GM13977 (cell line): ENCODE measurements at regions not wholly inside any gene's neighbourhood (a gene's known extent, or its start where the extent isn't known, plus 50 kb on each side); places are given as distances from the start of the nearest gene placed in this dataset.
A peak's percentile ranks its signal among the peaks of the same experiment; 100 is the strongest.

ENCODE experiments used
- DNase-seq: peaks from one replicate; pipeline ENCODE4 v3.0.0; 2012; ENCODE audit warnings: low spot score
- in situ Hi-C: fragments of 300-500 bp; cut with MboI; formaldehyde crosslinking; loops from one replicate; pipeline ENCODE4 v1.12.0; 2022; ENCODE audit warnings: low sequenced_read_pairs, low pct_unique_long_range_greater_than_20kb, mixed read lengths, inconsistent platforms; ENCODE audit not compliant: unreplicated experiment
- TF ChIP-seq, protein P1 (sequence below): IDR thresholded peaks from 2 replicates; pipeline ENCODE4 v1.5.1; 2012; ENCODE audit warnings: mild to moderate bottlenecking, control low read depth; ENCODE audit not compliant: insufficient read depth; ENCODE audit errors: extremely low read depth, missing control alignments

GRCh38 chr9:118522093-118523028 is 818.2 kb downstream of the TLR4 start:
- TF ChIP-seq, protein P1, sequence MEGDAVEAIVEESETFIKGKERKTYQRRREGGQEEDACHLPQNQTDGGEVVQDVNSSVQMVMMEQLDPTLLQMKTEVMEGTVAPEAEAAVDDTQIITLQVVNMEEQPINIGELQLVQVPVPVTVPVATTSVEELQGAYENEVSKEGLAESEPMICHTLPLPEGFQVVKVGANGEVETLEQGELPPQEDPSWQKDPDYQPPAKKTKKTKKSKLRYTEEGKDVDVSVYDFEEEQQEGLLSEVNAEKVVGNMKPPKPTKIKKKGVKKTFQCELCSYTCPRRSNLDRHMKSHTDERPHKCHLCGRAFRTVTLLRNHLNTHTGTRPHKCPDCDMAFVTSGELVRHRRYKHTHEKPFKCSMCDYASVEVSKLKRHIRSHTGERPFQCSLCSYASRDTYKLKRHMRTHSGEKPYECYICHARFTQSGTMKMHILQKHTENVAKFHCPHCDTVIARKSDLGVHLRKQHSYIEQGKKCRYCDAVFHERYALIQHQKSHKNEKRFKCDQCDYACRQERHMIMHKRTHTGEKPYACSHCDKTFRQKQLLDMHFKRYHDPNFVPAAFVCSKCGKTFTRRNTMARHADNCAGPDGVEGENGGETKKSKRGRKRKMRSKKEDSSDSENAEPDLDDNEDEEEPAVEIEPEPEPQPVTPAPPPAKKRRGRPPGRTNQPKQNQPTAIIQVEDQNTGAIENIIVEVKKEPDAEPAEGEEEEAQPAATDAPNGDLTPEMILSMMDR, result peak; percentile 80
- in situ Hi-C loops, result no loop called here
- DNase-seq, result peak; percentile 45

- no peak for DNase-seq
- TF ChIP-seq, protein P1, result no peak
- in situ Hi-C loops, result no loop called here
Observed at GRCh38 chr9:118527261-118527660, 823.1 kb downstream of the TLR4 start.

DNA sequence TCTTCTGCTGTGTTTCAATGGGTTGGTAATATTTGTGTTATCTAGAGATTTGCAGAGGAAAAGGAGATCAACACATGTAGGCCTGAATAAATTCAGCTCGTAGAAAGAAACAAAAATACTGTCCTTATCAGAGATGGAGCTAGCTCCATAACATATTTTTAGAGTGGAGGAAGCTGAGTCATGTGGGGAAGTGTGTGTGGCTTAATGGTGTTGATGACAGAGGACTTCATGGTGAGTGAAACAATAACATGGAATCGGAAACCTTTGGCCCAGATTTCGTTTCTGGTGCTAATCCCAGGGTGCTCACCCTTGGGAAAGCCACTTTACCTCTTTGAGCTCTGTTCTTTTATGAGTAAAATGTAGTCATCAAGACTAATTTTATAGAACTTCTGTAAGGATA is 825.0 kb downstream of the TLR4 start:
- in situ Hi-C loops, result no loop called here
- no peak for DNase-seq
- TF ChIP-seq, protein P1, result no peak

GRCh38 chr9:118529624-118530214 is 825.5 kb downstream of the TLR4 start:
- peak; percentile 11 for DNase-seq

GRCh38 chr9:118532592-118532991 is 828.4 kb downstream of the TLR4 start:
- in situ Hi-C loops, result no loop called here
- TF ChIP-seq, protein P1, result no peak
- no peak for DNase-seq

More at GRCh38 chr9:118529624-118530214, 825.5 kb downstream of the TLR4 start:
- in situ Hi-C loops, result no loop called here
- TF ChIP-seq, protein P1, result no peak

DNA sequence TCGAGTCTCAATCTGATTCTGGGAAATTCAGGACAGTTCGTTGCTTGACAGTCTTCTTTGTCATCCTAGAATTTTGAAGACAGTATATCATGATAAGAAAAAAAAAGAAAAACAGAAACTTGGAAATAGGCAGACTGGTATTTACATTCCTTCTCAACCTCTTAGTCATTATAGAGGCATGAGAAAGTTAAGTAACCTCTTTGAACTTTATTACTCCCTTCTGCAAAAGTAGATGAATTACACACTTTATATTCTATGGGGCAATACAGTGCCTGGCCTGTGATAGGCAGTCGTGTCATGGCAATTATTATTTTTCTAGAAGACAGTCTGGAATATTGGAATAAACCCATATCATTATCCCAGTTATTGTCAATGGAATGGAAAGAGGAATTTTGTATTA is 828.9 kb downstream of the TLR4 start:
- TF ChIP-seq, protein P1, result no peak
- no peak for DNase-seq
- in situ Hi-C loops, result no loop called here
